NCI-H1105 (cell line): ENCODE measurements at regions not wholly inside any gene's neighbourhood (a gene's known extent, or its start where the extent isn't known, plus 50 kb on each side); places are given as distances from the start of the nearest gene placed in this dataset.
"Not testable (repeated sequence)": the region's sequence is repeated elsewhere in the genome, so short reads cannot be mapped to it uniquely, and the experiment has no call there.

ENCODE experiments used
- DNase-seq: peaks from one replicate; lab custom pipeline; 2025; lab: John Stamatoyannopoulos, UW

DNA sequence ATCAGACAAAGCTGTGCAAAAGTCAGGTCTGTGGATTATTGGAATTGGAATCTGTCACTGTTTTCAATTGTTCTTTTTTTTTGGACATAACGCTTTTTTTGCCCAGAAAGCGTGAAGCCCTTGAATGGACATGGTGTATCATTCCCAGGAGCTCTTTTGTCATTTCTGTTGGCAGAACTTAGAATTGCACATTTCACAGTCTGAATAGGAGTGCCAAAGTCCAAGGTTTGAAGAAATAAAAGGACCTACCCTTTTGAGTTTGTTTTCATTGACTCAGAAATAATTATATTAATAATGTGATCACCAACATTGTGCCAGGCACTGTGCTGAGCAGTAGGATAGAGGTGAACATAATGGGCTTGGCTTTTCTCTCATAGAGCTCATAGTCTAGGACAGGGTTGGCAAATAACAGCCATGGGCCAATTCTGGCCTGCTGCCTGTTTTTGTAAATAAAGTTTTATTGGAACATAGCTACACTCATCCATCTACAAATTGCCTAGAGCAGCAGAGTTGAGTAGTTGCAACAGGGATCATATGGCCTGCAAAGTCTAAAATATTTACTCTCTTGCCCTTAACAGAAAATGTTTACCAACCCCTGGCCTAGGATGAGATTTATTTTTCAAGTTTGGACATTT is 62.6 kb upstream of the ATXN1 start:
- no peak for DNase-seq

DNA sequence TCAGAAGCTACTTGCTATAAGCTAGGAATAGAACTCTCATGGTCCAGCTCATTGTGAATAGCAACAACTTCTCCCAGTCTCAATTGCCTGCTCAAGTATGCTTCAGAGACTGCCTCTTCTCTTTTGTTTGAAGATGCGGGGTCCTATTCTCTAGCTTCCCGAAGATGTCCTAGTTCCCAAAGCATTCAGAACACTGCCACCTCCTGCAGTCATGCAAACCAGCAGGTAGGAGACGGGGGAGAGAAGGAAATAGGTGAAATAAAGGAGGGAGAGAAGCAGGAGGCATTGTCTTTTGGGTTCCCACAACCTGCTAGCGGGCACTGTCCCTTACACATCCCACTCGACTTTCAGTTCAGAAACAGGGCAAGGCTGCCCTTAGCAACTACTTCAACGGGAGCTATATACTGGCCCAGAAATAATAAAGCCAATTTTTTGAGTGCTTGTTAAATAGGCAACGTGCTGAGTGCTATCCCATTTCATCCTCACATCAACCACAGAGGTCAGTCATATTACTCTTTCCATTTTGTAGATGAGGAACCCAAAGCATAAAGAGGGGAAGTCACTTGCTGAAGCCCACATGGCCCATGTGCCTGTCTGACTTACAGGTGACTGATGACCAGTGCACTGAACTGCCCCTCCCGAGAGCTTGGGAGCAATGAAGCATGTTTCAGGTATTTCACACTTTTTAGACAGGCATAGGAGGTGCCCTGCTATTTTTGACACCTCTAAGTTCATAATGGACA is 61.9 kb upstream of the ATXN1 start:
- DNase-seq = no peak

DNA sequence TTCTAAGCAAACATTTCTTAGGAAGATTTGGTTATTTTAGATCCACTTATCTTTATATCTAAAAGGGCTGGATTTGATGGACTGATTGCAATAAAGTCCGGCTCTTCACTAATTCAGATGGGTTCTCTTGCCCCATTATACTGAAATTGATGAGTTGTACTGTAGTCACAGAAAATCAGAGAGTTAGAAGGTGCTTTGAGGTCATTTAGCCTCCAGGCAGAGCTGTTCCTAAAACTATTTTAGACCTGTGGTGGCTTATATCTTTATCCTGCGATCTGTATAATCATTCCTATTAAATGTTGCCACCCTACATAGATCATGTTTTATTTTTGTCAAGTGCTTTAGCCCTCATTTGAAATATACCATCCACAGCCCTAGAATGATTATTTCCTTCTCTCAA is 61.3 kb upstream of the ATXN1 start:
- no peak for DNase-seq

DNA sequence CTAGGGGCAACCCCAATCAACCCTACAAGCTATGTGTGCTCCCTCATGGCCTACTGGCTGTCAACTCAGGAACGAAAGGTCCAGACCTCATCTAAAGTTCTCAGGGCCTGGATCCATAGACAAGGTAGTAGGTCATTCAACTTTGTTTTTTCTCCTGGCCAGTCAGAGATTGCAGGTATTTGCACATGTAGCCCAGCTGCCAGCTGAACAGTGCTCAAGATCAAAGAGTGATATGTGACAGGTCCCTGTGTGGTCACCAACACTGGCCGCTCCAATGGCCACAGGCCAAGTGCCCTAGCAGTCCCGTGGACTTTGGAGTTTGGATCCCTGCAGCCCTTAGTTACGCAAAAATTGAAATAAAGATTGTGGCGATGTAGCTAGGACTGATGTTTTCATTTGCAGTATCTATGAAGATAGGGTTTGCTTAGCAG is 60.6 kb upstream of the ATXN1 start:
- no peak for DNase-seq

DNA sequence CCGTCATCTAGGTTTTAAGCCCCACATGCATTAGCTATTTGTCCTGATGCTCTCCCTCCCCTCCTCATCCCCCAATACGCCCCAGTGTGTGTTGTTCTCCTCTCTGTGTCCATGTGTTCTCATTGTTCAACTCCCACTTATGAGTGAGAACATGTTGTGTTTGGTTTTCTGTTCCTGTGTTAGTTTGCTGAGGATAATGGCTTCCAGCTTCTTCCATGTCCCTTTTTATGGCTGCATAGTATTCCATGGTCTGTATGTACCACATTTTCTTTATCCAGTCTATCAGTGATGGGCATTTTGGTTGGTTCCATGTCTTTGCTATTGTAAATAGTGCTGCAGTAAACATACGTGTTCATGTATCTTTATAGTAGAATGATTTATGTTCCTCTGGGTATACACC is 59.0 kb upstream of the ATXN1 start:
- not testable (repeated sequence) for DNase-seq

DNA sequence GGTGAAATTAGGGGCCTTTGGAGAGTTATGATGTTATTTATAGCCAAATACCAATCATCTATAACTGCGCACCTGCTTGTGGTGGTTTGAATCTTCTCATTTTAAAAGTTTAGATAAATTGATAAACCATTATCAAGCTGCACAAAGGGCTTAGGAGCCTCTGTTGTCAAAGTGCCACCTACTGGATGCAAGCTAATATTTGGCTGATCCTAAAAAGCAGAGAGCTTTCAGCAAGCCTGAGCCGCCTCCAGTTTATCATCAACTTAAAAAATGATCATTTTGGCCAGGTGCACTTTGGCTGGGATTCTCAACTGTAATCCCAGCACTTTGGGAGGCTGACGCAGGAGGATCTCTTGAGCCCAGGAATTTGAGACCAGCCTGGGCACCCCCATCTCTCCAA is 58.5 kb upstream of the ATXN1 start:
- DNase-seq = no peak

DNA sequence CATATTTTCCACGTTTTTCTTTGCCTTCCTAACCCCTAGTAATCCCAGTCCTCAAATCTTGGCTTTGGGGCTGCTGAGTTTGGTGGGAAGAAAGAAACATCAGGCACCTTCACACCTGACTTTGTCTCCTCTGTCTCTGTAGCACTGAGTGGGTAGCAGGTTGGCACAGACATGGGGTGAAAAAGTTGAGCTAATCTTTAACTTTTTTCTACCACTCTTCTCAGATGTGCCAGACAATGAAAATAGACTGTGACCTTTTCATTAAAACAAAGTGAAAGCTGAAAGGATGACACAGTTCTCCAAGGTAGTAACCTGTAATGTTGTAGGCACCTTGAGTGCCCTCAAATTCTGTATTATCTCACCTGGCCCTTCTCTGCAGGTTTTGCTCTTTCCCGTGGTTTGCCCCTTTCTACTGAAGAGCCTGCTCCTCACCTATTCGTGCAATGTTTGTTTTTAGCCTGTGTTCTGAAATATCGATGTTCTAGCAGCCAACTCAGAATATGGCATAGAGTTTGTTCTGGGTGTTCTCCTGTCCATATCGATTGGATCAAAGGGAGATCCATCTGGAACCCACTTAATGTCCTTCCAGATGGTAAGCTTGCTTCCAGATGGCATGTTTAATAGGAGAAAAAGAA is 57.8 kb upstream of the ATXN1 start:
- DNase-seq = no peak

DNA sequence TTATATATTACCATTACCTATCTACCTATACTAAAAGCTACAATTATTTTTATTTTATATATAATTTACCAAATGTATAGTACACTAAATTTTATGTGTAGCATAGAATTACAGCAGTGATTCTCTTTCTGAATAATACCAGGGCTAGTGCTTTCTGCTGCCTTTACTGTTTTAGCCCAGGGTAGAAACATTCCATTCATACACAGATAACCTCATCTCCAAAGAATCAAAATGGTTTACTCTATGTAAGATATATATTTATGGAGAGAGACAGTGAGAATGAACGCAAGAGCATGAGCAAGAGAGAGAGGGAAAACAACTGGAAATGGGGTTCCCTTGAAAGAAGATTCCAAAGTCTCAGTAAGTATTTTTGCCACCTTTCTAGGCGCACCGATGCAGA is 56.3 kb upstream of the ATXN1 start:
- DNase-seq = no peak

DNA sequence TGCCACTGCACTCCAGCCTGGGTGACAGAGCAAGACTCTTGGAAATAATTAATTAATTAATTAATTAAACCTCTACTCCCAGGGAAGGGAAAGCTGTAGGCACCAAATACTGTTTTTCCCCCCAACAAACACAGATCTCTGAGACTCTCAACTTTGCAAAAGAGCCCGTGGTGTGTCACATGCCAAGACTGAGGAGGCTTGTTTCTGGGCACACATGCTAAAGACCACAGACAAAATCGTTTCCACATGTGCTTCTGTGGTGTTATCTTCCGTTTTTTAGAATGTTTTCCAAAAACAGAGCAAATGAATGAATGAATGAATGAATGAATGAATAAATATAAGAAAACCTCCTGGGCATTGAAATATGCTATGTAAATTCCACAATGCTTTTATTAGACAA is 55.6 kb upstream of the ATXN1 start:
- DNase-seq = no peak

DNA sequence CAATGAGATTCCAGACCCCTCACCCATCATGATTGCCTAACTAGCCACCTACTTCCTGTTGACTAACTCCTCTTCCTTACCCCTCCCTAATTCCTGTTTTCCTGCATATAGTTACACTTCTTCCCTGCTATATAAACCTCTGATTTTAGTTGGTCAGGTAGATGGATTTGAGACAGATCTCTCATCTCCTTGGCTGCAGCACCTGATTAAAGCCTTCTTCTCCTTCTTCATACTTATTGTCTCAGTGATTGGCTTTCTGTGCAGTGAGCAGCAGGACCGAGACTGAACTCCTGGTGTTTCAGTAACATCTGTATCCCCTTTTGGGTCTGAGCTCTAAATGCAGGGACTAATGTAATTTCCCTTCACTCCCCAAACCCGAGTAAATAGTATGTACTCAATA is 51.7 kb upstream of the ATXN1 start:
- no peak for DNase-seq

DNA sequence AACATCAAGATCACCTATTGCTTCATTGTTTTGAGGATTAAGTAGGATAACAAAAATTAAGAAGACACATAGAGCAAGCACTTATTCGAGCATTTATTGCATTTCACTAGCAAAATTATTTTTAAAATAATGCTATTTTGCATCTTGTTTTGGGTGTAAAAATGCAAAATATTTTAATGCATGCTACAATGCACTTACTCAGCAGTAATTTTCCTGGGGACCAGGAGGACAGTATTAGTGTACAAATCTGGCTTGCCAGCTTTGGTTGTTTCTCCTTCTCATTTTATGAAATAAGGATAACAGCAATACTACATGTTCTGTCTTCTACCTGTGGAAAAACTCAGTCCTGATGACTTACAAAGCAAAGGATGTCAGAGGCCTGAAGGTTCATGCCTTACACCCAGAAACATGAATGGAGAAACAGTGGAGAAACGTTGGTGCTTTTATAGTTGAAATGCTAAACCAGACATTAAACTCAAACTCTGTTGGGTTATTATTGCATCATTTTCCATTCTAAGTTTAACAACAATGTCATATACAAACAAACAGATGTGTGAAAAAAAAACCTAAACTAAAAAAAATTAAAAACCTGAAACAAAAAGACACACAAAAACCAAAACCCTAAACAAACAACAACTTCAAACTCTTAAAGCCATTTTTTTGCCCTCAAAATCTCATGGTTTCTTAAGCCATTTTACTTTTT is 50.2 kb upstream of the ATXN1 start:
- DNase-seq = no peak
